ENCODE measurements at regions not wholly inside any gene's neighbourhood (a gene's known extent, or its start where the extent isn't known, plus 50 kb on each side); places are given as distances from the start of the nearest gene placed in this dataset.

DNA sequence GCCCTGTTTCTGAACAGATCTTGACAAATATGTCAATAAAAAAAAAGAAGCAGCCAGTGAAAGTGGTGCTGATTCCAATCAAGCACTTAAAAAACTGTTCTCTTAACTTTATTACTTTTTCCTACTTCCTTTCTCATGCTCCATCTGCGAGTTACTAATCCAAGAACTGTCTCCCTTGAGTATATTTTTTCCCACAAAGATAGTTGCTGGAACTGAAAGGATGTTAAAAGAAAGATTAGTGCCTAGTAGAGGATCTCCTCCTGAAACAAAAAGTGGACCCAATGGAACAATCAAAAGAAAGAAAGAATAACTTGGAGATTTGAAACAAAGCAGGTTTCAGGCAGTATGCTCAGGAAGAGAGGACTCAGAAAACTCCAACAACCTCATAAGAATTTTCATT lies 1034.8 kb downstream of the PCDH17 start:
- TF ChIP-seq GABPA (IDR thresholded peaks at IDR 0.05 in 1 of 2, conservative IDR thresholded peaks at IDR 0.05 in 1 of 2) (no peak), HNF4A (conservative IDR thresholded peaks at IDR 0.05) (no peak), SP1 (IDR thresholded peaks at IDR 0.05) (no peak), FOXA1 (IDR thresholded peaks at IDR 0.05) (no peak), YY1 (IDR thresholded peaks at IDR 0.05) (no peak), EGR1 (IDR thresholded peaks at IDR 0.05; ENCODE audit: low read depth in 2 of 2) (no peak), FOXA2 (IDR thresholded peaks at IDR 0.05) (no peak), TAF1 (conservative IDR thresholded peaks at IDR 0.05) (no peak), HNF4G (IDR thresholded peaks at IDR 0.05) (no peak), RXRA (IDR thresholded peaks at IDR 0.05) (no peak), NR2F2 (IDR thresholded peaks at IDR 0.05) (no peak), RAD21 (IDR thresholded peaks at IDR 0.05) (no peak)
- TF ChIP-seq, protein P1, sequence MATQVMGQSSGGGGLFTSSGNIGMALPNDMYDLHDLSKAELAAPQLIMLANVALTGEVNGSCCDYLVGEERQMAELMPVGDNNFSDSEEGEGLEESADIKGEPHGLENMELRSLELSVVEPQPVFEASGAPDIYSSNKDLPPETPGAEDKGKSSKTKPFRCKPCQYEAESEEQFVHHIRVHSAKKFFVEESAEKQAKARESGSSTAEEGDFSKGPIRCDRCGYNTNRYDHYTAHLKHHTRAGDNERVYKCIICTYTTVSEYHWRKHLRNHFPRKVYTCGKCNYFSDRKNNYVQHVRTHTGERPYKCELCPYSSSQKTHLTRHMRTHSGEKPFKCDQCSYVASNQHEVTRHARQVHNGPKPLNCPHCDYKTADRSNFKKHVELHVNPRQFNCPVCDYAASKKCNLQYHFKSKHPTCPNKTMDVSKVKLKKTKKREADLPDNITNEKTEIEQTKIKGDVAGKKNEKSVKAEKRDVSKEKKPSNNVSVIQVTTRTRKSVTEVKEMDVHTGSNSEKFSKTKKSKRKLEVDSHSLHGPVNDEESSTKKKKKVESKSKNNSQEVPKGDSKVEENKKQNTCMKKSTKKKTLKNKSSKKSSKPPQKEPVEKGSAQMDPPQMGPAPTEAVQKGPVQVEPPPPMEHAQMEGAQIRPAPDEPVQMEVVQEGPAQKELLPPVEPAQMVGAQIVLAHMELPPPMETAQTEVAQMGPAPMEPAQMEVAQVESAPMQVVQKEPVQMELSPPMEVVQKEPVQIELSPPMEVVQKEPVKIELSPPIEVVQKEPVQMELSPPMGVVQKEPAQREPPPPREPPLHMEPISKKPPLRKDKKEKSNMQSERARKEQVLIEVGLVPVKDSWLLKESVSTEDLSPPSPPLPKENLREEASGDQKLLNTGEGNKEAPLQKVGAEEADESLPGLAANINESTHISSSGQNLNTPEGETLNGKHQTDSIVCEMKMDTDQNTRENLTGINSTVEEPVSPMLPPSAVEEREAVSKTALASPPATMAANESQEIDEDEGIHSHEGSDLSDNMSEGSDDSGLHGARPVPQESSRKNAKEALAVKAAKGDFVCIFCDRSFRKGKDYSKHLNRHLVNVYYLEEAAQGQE (IDR thresholded peaks at IDR 0.05): no peak
- TF ChIP-seq, protein P2, sequence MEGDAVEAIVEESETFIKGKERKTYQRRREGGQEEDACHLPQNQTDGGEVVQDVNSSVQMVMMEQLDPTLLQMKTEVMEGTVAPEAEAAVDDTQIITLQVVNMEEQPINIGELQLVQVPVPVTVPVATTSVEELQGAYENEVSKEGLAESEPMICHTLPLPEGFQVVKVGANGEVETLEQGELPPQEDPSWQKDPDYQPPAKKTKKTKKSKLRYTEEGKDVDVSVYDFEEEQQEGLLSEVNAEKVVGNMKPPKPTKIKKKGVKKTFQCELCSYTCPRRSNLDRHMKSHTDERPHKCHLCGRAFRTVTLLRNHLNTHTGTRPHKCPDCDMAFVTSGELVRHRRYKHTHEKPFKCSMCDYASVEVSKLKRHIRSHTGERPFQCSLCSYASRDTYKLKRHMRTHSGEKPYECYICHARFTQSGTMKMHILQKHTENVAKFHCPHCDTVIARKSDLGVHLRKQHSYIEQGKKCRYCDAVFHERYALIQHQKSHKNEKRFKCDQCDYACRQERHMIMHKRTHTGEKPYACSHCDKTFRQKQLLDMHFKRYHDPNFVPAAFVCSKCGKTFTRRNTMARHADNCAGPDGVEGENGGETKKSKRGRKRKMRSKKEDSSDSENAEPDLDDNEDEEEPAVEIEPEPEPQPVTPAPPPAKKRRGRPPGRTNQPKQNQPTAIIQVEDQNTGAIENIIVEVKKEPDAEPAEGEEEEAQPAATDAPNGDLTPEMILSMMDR (IDR thresholded peaks at IDR 0.05; ENCODE audit: low read depth, low read length, missing input control): no peak
- TF ChIP-seq, protein P3, sequence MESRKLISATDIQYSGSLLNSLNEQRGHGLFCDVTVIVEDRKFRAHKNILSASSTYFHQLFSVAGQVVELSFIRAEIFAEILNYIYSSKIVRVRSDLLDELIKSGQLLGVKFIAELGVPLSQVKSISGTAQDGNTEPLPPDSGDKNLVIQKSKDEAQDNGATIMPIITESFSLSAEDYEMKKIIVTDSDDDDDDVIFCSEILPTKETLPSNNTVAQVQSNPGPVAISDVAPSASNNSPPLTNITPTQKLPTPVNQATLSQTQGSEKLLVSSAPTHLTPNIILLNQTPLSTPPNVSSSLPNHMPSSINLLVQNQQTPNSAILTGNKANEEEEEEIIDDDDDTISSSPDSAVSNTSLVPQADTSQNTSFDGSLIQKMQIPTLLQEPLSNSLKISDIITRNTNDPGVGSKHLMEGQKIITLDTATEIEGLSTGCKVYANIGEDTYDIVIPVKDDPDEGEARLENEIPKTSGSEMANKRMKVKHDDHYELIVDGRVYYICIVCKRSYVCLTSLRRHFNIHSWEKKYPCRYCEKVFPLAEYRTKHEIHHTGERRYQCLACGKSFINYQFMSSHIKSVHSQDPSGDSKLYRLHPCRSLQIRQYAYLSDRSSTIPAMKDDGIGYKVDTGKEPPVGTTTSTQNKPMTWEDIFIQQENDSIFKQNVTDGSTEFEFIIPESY (IDR thresholded peaks at IDR 0.05): no peak
- TF ChIP-seq, protein P4, sequence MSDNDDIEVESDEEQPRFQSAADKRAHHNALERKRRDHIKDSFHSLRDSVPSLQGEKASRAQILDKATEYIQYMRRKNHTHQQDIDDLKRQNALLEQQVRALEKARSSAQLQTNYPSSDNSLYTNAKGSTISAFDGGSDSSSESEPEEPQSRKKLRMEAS (IDR thresholded peaks at IDR 0.05): no peak
- TF ChIP-seq, protein P5, sequence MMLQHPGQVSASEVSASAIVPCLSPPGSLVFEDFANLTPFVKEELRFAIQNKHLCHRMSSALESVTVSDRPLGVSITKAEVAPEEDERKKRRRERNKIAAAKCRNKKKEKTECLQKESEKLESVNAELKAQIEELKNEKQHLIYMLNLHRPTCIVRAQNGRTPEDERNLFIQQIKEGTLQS (IDR thresholded peaks at IDR 0.05): no peak
- H3K27ac ChIP-seq (ENCODE audit: low read depth in 1 of 2, low read length in 2 of 2): no peak overlapping the region
- no peaks in the 10 kb centered on the region for H3K36me3 ChIP-seq (ENCODE audit: control insufficient read depth in 4 of 4, insufficient read depth in 3 of 4, low read depth in 1 of 4, low read length in 3 of 4)
- WGBS: 38% methylated on average over 1 of the region's 1 CpG
- no peaks in the 10 kb centered on the region for H3K4me1 ChIP-seq (ENCODE audit: control insufficient read depth in 4 of 4, insufficient read depth in 4 of 4, low read length in 3 of 4)
- H3K27me3 ChIP-seq (ENCODE audit: control insufficient read depth in 4 of 4, insufficient read depth in 4 of 4, low read length in 3 of 4): no peaks in the 10 kb centered on the region
- no peaks in the 10 kb centered on the region for H3K9me3 ChIP-seq (ENCODE audit: control insufficient read depth in 4 of 4, low read length in 3 of 4)
- no peak for DNase-seq (ENCODE audit: low spot score)
- no peak overlapping the region for H3K4me3 ChIP-seq (ENCODE audit: low read depth in 1 of 3, low read length in 3 of 3)
- no peak overlapping the region for H3K9ac ChIP-seq (ENCODE audit: low read depth in 1 of 2, low read length in 2 of 2)

DNA sequence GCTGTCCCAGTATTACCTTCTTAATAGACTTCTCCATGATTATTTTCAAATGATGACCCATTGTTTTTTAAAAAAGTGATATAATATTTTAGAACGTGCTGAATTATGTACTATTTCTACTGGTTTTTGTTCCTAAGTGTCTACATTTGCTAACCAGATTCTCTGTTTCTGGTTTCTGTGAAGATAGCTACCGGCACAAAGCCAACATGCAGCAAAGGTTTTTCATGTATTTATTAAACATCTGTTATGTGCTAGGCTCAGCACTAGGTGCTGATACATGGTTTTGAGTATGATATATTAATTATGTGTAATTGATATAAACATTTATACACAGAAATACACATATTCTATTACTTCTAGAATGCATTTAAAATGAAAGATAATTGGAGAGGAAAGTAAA lies 1035.6 kb downstream of the PCDH17 start:
- H3K4me3 ChIP-seq (ENCODE audit: low read depth in 1 of 3, low read length in 3 of 3): no peak overlapping the region
- no peak overlapping the region for H3K9ac ChIP-seq (ENCODE audit: low read depth in 1 of 2, low read length in 2 of 2)
- no peak overlapping the region for H3K27ac ChIP-seq (ENCODE audit: low read depth in 1 of 2, low read length in 2 of 2)
- no peaks in the 10 kb centered on the region for H3K36me3 ChIP-seq (ENCODE audit: control insufficient read depth in 4 of 4, insufficient read depth in 3 of 4, low read depth in 1 of 4, low read length in 3 of 4)
- no peaks in the 10 kb centered on the region for H3K27me3 ChIP-seq (ENCODE audit: control insufficient read depth in 4 of 4, insufficient read depth in 4 of 4, low read length in 3 of 4)
- H3K9me3 ChIP-seq (ENCODE audit: control insufficient read depth in 4 of 4, low read length in 3 of 4): no peaks in the 10 kb centered on the region
- WGBS: 75% methylated on average over 2 of the region's 2 CpGs
- no peak for DNase-seq (ENCODE audit: low spot score)
- no peaks in the 10 kb centered on the region for H3K4me1 ChIP-seq (ENCODE audit: control insufficient read depth in 4 of 4, insufficient read depth in 4 of 4, low read length in 3 of 4)
- no peak for TF ChIP-seq GABPA (IDR thresholded peaks at IDR 0.05 in 1 of 2, conservative IDR thresholded peaks at IDR 0.05 in 1 of 2)
- TF ChIP-seq, protein P2 (IDR thresholded peaks at IDR 0.05; ENCODE audit: low read depth, low read length, missing input control): no peak
- no peak for TF ChIP-seq SP1 (IDR thresholded peaks at IDR 0.05)
- TF ChIP-seq, protein P4 (IDR thresholded peaks at IDR 0.05): no peak
- no peak for TF ChIP-seq TAF1 (conservative IDR thresholded peaks at IDR 0.05)
- no peak for TF ChIP-seq YY1 (IDR thresholded peaks at IDR 0.05)
- no peak for TF ChIP-seq FOXA2 (IDR thresholded peaks at IDR 0.05)
- TF ChIP-seq, protein P1 (IDR thresholded peaks at IDR 0.05): no peak
- no peak for TF ChIP-seq JUND (IDR thresholded peaks at IDR 0.05)
- no peak for TF ChIP-seq FOXA1 (IDR thresholded peaks at IDR 0.05)
- no peak for TF ChIP-seq HNF4G (IDR thresholded peaks at IDR 0.05)
- no peak for TF ChIP-seq NR2F2 (IDR thresholded peaks at IDR 0.05)
